Duodenal mucosa (tissue), 2 donors: ENCODE measurements at regions not wholly inside any gene's neighbourhood (a gene's known extent, or its start where the extent isn't known, plus 50 kb on each side); places are given as distances from the start of the nearest gene placed in this dataset.

Experiments
- H3K27ac ChIP-seq: one replicate; pipeline ENCODE4 v1.7.0; 2013; ENCODE audit warnings: low read depth, low read length
- H3K27me3 ChIP-seq, 2 donors: one replicate each; pipeline ENCODE4 v1.7.0; 2013; ENCODE audit warnings: low read length in 2 of 2, control low read depth in 1 of 2; ENCODE audit not compliant: insufficient read depth in 2 of 2, control insufficient read depth in 1 of 2
- H3K36me3 ChIP-seq, 2 donors: one replicate each; pipeline ENCODE4 v1.7.0; 2013; ENCODE audit warnings: low read length in 2 of 2, control low read depth in 1 of 2; ENCODE audit not compliant: insufficient read depth in 2 of 2, control insufficient read depth in 1 of 2
- H3K4me1 ChIP-seq, 2 donors: one replicate each; pipeline ENCODE4 v1.7.0; 2013; ENCODE audit warnings: low read length in 2 of 2, control low read depth in 1 of 2; ENCODE audit not compliant: insufficient read depth in 2 of 2, control insufficient read depth in 1 of 2
- H3K4me3 ChIP-seq, 2 donors: one replicate each; pipeline ENCODE4 v1.7.0; 2013; ENCODE audit warnings: low read length in 2 of 2, low read depth in 1 of 2
- H3K9ac ChIP-seq, 2 donors: one replicate each; pipeline ENCODE4 v1.7.0; 2013; ENCODE audit warnings: low read length in 2 of 2, low read depth in 1 of 2
- H3K9me3 ChIP-seq, 2 donors: one replicate each; pipeline ENCODE4 v1.7.0; 2013; ENCODE audit warnings: low read length in 2 of 2, control low read depth in 1 of 2; ENCODE audit not compliant: control insufficient read depth in 1 of 2

- no peaks in the 10 kb centered on the region for H3K36me3 ChIP-seq
- H3K4me1 ChIP-seq: peaks cover 4 to 9% of the 10 kb centered on the region in 2 donors
- H3K9me3 ChIP-seq: no peaks in the 10 kb centered on the region
- H3K9ac ChIP-seq: no peak overlapping the region
- H3K27ac ChIP-seq: no peak overlapping the region
- no peak overlapping the region for H3K4me3 ChIP-seq
- no peaks in the 10 kb centered on the region for H3K27me3 ChIP-seq
Measured at GRCh38 chr16:55078699-55079410, 148.2 kb downstream of the IRX5 start.

- H3K4me3 ChIP-seq: no peak overlapping the region
- H3K4me1 ChIP-seq: peaks cover 4 to 9% of the 10 kb centered on the region in 2 donors
- H3K27me3 ChIP-seq: no peaks in the 10 kb centered on the region
- peak overlapping the region in 1 of 2 donors; percentile 7 for H3K9ac ChIP-seq
- H3K27ac ChIP-seq: no peak overlapping the region
- no peaks in the 10 kb centered on the region for H3K36me3 ChIP-seq
- H3K9me3 ChIP-seq: no peaks in the 10 kb centered on the region
Measured at GRCh38 chr16:55081622-55082590, 151.2 kb downstream of the IRX5 start.

DNA sequence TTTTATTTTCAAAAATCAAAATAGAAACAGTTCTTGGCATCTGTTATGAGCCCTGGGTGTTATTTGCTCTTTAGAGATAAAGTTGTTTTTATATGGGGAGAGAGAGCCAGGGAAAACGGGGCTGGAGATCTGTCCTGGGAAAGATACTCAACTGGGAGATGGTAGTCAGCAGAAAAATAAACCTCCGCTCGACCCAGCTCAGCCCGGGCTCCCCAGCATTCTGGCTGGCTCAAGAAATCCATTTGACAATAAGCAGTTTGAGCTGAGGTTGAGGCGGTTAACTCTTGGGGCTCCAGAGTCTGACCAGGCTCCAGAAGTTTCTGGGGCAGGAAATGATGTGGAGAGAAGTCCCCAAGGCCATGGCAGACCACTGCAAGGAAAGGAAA lies 151.9 kb downstream of the IRX5 start:
- Histone ChIP-seq H3K36me3 (no peaks in the 10 kb centered on the region), H3K9me3 (no peaks in the 10 kb centered on the region), H3K27me3 (no peaks in the 10 kb centered on the region), H3K4me1 (peaks cover 4 to 9% of the 10 kb centered on the region in 2 donors), H3K9ac (no peak overlapping the region), H3K27ac (no peak overlapping the region), H3K4me3 (no peak overlapping the region)

GRCh38 chr16:55083052-55083451 lies 152.4 kb downstream of the IRX5 start:
- H3K27me3 ChIP-seq: no peaks in the 10 kb centered on the region
- no peak overlapping the region for H3K27ac ChIP-seq
- no peak overlapping the region for H3K9ac ChIP-seq

DNA sequence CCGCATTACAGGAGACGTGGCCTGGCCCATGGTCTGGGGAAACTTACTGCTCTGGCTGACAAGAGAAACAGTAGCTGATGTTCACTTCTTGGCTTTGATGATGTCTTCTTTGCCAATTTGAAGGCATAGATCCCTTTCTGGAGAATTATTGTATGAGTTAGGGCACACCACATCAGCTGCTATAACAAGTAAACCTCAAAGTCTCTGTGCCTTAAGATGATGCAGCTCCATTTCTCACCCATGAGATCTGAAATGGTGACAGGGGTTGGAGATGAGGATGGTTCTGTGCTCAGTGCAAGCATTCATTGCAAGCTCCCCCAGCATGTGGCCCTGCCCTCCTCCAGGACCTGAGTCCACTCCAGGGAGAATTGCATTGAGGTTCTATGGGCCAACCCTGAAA lies 157.4 kb downstream of the IRX5 start:
- Histone ChIP-seq H3K4me3 (no peak overlapping the region), H3K9me3 (no peaks in the 10 kb centered on the region), H3K36me3 (no peaks in the 10 kb centered on the region), H3K27ac (no peak overlapping the region), H3K4me1 (no peaks in the 10 kb centered on the region), H3K9ac (no peak overlapping the region), H3K27me3 (no peaks in the 10 kb centered on the region)

More at GRCh38 chr16:55083052-55083451, 152.4 kb downstream of the IRX5 start:
- Histone ChIP-seq H3K4me1 (peaks cover 4 to 9% of the 10 kb centered on the region in 2 donors), H3K4me3 (no peak overlapping the region), H3K9me3 (no peaks in the 10 kb centered on the region), H3K36me3 (no peaks in the 10 kb centered on the region)

DNA sequence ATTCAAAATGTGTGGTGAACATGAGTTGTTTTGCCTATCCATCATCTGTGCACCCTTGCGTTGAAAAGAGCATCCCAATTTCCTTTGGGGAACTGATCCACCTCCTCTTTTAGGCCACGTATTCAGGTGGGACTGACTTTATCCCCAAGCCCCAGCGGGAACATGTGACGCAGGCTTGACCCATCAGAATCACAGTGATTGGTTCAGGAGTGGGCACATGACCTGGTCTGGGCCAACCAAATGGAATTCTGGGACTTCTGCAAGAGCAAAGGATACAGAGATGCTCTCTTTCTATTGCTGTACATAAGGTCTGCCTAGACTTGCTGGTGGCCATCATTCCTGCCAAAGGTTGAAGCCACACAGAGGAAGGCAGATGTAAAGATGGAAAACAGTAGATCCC lies 158.9 kb downstream of the IRX5 start:
- Histone ChIP-seq H3K9ac (no peak overlapping the region), H3K27ac (no peak overlapping the region)

GRCh38 chr16:55091213-55091870 lies 160.7 kb downstream of the IRX5 start:
- H3K27me3 ChIP-seq: no peaks in the 10 kb centered on the region
- H3K27ac ChIP-seq: no peak overlapping the region
- no peak overlapping the region for H3K9ac ChIP-seq
- no peaks in the 10 kb centered on the region for H3K36me3 ChIP-seq
- no peaks in the 10 kb centered on the region for H3K4me1 ChIP-seq
- no peak overlapping the region for H3K4me3 ChIP-seq
- H3K9me3 ChIP-seq: no peaks in the 10 kb centered on the region

More for the DNA sequence above, 158.9 kb downstream of the IRX5 start:
- Histone ChIP-seq H3K36me3 (no peaks in the 10 kb centered on the region), H3K27me3 (no peaks in the 10 kb centered on the region), H3K4me1 (no peaks in the 10 kb centered on the region), H3K9me3 (no peaks in the 10 kb centered on the region), H3K4me3 (no peak overlapping the region)

GRCh38 chr16:55091871-55092230 lies 161.2 kb downstream of the IRX5 start:
- Histone ChIP-seq H3K4me3 (no peak overlapping the region), H3K27me3 (no peaks in the 10 kb centered on the region), H3K9ac (no peak overlapping the region), H3K36me3 (no peaks in the 10 kb centered on the region), H3K4me1 (no peaks in the 10 kb centered on the region), H3K27ac (no peak overlapping the region), H3K9me3 (no peaks in the 10 kb centered on the region)

- Histone ChIP-seq H3K9me3 (no peaks in the 10 kb centered on the region), H3K36me3 (no peaks in the 10 kb centered on the region), H3K4me3 (no peak overlapping the region), H3K9ac (no peak overlapping the region), H3K27ac (no peak overlapping the region), H3K27me3 (no peaks in the 10 kb centered on the region), H3K4me1 (no peaks in the 10 kb centered on the region)
Measured at GRCh38 chr16:55100100-55100499, 169.4 kb downstream of the IRX5 start.

- H3K27ac ChIP-seq: no peak overlapping the region
- no peak overlapping the region for H3K4me3 ChIP-seq
- H3K4me1 ChIP-seq: no peaks in the 10 kb centered on the region
- H3K9me3 ChIP-seq: no peaks in the 10 kb centered on the region
- H3K36me3 ChIP-seq: no peaks in the 10 kb centered on the region
- H3K9ac ChIP-seq: no peak overlapping the region
- H3K27me3 ChIP-seq: no peaks in the 10 kb centered on the region
Measured at GRCh38 chr16:55101026-55101425, 170.4 kb downstream of the IRX5 start.
